Peyer's patch (tissue), 4 donors: ENCODE measurements at regions not wholly inside any gene's neighbourhood (a gene's known extent, or its start where the extent isn't known, plus 50 kb on each side); places are given as distances from the start of the nearest gene placed in this dataset.

Experiments used
- POLR2A ChIP-seq, 2 donors: fragments of 450-650 bp; IDR thresholded peaks; one replicate each; pipeline ENCODE4 v1.5.1; 2017; ENCODE audit warnings: antibody characterized with exemption in 2 of 2, mild to moderate bottlenecking in 2 of 2, moderate library complexity in 2 of 2
- TF ChIP-seq, protein P1 (sequence below), 6 experiments: fragments of 450-650 bp in 4 of 6; fragments of 200-600 bp in 2 of 6; sonication (generic) in 1 of 6; IDR thresholded peaks; one replicate each; pipeline ENCODE4 v1.5.1; 2017 to 2019; ENCODE audit warnings: antibody characterized with exemption in 6 of 6, mild to moderate bottlenecking in 3 of 6, moderate library complexity in 1 of 6

DNA sequence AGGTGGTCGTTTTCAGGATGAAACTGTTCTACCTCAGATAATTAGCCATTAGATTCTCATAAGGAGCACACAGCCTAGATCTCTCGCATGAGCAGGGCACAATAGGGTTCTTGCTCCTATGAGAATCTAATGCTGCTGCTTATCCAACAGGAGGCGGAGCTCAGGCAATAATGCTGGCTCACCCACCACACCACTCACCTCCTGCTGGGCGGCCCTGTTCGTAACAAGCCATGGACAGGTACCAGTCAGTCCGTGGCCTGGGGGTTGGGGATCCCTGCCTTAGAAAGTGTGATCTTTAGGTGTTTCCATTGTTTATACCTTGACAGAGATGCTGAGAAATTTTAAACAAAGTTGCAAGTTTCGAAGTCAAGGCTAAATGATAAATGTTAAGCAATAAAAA, 344.6 kb upstream of the HTR2A start:
- TF ChIP-seq, protein P1, sequence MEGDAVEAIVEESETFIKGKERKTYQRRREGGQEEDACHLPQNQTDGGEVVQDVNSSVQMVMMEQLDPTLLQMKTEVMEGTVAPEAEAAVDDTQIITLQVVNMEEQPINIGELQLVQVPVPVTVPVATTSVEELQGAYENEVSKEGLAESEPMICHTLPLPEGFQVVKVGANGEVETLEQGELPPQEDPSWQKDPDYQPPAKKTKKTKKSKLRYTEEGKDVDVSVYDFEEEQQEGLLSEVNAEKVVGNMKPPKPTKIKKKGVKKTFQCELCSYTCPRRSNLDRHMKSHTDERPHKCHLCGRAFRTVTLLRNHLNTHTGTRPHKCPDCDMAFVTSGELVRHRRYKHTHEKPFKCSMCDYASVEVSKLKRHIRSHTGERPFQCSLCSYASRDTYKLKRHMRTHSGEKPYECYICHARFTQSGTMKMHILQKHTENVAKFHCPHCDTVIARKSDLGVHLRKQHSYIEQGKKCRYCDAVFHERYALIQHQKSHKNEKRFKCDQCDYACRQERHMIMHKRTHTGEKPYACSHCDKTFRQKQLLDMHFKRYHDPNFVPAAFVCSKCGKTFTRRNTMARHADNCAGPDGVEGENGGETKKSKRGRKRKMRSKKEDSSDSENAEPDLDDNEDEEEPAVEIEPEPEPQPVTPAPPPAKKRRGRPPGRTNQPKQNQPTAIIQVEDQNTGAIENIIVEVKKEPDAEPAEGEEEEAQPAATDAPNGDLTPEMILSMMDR (IDR thresholded peaks at IDR 0.05): no peak
- no peak for TF ChIP-seq POLR2A (IDR thresholded peaks at IDR 0.05)
